IPS-NIHi7 (cell line): ENCODE measurements at regions not wholly inside any gene's neighbourhood (a gene's known extent, or its start where the extent isn't known, plus 50 kb on each side); places are given as distances from the start of the nearest gene placed in this dataset.
"Not testable (repeated sequence)": the region's sequence is repeated elsewhere in the genome, so short reads cannot be mapped to it uniquely, and the experiment has no call there.

ENCODE experiments used
- DNase-seq: peaks from one replicate; pipeline ENCODE4 v3.0.0; 2012; ENCODE audit warnings: mixed read lengths; ENCODE audit errors: extremely low spot score

DNA sequence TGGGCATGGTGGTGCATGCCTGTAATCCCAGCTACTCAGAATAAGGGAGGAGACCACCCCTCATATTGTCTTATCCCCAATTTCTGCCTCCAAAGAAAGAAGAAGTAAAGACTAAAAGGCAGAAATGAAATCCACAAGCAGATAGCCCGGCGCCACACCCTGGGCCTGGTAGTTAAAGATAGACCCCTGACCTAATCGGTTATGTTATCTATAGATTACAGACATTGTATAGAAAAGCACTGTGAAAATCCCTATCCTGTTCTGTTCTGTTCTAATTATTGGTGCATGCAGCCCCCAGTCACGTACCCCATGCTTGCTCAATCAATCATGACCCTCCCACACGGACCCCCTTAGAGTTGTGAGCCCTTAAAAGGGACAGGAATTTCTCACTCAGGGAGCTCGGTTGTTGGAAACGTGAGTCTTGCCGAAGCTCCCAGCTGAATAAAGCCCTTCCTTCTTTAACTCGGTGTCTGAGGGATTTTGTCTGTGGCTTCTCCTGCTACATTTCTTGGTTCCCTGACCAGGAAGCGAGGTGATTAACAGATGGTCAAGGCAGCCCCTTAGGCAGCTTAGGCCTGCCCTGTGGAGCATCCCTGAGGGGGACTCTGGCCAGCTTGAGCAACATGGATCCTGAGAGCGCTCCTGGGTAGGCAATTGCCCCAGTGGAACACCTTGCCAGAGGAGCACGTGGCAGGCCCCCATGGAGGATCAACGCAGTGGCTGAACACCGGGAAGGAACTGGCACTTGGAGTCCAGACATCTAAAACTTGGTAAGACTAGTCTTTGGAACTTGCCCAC, 188.7 kb upstream of the NDUFV2 start:
- DNase-seq, result not testable (repeated sequence)

DNA sequence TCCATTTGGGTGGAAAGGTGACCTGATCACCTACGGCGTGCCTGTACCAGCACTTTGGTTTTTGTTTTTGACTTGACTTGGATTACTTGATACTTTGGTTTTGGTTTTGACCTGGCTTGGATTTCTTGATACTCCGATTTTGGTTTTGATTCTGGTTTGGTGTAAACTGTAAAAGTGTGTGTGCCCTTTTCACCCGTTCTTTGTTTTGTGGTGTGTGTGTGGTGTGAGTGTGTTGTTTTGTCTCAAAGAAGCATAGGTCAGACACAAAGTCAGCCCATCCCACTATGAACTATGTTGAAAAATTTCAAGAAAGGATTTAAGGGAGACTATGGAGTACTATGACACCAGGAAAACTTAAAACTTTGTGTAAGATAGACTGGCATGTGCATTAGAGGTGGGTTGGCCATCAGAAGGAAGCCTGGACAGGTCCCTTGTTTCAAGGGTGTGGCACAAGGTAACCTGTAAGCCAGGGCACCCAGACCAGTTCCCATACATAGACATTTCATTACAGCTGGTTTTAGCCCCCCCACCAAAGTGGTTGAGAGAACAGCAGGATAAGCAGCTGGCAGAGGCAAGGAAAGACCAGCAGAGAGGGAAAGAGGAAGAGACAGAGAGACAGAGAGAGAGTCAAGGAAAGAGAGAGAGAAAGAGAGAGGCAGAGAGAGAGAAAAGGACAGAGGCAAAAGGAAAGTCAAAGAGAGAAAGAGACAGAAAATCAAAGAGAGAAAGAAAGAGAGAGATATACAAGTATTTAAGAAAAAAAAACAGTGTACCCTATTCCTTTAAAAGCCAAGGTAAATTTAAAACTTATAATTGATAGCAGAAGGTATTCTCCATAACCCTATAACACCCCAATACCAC, 187.9 kb upstream of the NDUFV2 start:
- not testable (repeated sequence) for DNase-seq

DNA sequence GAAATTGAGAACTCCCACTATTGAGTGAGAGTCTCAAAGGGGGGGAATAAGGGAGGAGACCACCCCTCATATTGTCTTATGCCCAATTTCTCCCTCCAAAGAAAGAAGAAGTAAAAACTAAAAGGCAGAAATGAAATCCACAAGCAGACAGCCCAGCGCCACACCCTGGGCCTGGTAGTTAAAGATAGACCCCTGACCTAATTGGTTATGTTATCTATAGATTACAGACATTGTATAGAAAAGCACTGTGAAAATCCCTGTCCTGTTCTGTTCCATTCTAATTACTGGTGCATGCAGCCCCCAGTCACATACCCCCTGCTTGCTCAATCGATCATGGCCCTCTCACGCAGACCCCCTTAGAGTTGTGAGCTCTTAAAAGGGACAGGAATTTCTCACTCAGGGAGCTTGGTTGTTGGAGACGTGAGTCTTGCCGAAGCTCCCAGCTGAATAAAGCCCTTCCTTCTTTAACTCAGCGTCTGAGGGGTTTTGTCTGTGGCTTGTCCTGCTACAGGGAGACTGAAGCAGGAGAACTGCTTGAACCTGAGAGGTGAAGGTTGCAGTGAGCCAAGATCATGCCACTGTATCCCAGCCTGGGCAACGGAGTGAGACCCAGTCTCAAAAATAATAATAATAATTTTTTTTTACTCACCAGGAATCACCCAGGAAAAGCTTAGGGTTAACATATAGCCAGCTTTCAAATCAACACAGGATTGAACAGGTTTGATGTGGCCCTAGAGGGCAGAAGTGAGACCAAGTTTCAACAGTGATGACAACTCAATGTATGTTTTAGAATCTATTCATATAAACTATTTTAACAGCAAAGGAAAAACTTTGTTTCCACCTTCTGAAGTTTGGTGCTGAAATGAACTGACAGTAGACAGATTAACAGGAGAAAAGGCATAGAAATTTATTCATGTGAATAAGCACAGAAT, 181.4 kb upstream of the NDUFV2 start:
- DNase-seq, result not testable (repeated sequence)

DNA sequence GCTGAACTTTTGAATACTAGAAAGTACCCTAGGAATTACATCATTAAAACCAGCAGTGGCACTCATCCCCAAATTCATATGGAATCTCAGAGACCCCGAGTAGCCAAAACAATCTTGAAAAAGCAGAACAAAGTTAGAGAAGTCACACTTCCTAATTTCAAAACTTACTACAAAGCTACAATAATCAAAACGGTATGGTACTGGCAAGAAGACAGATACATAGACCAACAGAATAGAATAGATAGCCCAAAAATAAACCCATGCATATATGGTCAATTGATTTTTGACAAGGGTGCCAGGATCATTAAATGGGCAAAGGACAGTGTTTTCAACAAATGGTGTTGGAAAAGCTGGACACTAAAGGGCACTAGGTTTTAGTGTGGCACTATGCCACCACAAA, 176.0 kb upstream of the NDUFV2 start:
- DNase-seq, result no peak

DNA sequence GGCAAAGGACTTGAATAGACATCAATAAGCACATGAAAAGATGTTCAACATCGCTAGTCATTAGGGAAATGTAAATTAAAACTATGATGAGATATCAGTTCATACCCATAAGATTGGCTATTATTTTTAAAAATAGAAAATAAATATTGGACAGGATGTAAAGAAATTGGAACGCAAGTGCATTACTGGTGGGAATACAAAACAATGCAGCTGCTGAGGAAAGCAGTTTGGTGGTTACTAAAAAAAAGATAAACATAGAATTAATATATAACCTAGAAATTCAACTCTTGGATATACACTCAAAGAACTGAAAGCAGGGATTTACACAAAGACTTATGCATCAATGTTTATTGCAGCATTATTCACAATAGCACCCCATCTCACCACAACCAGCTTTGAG, 174.5 kb upstream of the NDUFV2 start:
- no peak for DNase-seq

DNA sequence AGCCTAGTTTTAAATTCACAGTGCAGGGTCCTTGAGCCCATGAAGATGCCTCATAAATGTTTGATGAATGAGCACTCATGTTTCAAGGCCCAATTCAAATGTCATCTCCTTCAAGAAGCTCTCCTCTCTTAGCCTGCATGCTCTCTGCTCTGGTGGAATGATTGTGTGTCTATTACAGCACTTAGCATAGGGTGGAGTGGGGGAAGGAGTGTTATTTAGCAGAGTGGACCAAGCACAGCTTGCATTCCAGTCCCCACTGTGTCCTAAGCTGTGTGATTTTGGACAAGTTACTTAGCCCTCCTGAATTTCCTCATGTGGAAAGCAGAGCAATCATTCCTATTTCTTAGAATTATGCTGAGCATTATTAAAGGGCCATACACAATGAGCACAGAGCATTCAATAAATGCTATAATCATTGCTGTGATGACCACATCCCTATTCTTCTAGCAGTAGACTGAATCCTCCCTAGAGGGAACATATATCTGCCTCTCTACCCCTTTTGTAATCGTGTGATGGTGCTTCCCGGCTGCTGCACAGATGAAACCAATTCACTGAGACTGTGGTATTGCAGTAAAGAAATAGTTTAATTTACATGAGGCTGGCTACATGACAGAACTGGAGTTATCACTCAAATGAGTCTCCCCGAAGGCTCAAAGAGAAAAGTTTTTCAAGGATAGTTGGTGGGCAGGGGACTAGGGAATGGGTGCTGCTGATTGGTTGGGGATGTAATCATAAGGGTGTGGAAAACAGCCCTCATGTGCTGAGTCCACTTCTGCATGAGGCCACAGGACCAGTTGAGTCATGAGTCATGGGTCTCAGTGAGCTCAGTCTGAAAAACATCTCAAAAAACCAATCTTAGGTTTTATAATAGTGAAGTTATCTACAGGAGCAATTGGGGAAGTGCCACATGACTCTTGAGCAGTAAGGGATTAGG, 173.4 kb upstream of the NDUFV2 start:
- DNase-seq, result no peak

DNA sequence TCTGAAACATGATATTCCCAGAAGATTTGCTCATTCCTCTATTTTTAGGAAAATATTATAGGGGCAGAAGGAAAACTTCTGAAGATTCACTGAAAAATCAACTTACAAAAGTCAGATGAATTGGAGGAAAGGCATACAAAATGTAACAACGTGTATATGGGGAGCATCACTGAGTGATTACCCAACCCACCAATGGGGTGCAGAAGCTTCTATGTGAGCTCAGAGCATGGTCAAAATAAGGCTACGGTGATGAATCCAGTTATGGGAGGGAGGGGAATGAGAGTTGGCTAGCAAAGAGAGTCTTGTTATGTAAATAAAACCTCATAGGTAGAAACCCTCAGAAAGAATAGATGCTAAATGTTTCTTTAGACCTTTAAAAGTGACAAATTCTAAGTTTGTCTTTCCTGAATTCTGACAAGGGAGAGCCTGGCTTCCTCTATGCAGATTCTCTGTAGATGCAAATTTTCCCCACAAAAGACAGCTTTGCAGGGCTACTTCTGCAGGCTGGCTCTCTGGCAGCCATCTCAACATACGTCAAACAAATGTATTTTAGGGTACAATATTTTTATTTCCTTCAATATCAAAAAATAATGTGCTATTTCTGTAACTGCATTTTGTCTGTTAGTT, 171.4 kb upstream of the NDUFV2 start:
- no peak for DNase-seq

DNA sequence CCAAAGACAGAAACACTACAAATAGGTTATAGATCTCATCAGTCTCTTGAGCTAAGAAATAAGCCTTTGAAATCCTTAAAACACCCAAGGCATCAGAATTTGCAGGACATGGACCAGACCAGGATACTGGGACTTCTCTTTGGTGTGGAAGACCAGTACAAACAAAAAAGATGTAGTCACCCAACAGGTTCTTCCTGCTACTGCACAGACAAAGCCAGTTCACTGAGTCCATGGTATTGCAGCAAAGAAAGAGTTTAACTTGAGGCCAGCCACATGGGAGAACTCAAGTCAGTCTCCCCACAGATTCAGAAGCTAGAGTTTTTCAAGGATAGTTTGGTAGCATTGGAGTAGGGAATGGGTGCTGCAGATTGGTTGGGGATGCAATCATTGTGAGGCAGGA, 169.6 kb upstream of the NDUFV2 start:
- no peak for DNase-seq

DNA sequence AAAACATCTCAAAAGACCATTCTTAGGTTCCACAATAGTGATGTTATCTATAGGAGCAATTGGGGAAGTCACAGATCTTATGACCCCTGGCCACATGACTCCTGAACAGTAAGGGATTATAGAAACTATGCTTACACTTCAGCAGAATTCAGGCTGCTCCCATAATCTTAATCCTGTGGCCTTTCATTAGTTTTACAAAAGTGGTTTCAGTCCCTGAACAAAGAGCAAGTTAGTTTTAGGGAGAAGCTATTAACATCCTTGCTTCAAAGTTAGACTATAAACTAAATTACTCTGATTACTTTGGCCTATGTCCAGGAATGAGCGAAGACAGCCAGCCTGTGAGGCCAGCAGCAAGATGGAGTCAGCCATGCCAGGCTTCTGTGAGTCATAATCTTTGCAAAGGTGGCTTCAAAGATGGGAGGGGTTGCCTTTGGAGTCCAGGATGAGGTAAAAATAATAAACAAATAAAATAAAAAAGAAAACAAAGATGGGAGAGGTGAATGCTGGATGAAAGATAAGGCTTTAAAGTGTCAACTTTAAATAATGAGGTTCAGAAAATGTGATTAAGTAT, 168.7 kb upstream of the NDUFV2 start:
- DNase-seq, result no peak

DNA sequence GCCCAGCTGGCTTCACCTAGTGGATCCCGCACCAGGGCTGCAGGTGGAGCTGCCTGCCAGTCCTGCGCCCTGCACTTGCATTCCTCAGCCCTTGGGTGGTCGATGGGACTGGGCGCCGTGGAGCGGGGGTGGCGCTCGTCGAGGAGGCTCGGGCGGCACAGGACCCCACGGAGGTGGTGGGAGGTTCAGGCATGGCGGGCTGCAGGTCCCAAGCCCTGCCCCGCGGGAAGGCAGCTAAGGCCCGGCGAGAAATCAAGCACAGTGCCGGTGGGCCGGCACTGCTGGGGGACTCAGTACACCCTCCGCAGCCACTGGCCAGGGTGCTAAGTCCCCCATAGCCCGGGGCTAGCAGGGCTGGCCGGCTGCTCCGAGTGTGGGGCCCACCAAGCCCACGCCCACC, 167.2 kb upstream of the NDUFV2 start:
- DNase-seq, result not testable (repeated sequence)

DNA sequence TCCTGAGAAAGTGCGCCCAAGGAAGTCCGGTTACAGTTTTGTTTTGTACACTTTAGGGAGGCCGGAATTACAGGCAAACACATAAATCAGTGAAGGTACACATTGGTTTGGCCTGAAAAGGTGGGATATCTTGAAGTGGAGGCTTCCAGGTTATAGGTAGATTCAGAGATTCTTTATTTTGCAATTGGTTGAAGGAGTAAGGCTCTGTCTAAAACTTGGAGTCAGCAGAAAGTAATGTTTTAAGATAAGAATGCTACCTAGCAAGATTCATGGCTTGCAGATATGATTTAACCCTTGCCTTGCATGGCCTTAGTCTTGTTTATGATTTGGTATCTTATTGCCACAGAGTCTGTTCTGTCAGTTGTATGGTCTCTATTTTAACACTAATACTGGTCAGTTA, 165.9 kb upstream of the NDUFV2 start:
- DNase-seq, result no peak

DNA sequence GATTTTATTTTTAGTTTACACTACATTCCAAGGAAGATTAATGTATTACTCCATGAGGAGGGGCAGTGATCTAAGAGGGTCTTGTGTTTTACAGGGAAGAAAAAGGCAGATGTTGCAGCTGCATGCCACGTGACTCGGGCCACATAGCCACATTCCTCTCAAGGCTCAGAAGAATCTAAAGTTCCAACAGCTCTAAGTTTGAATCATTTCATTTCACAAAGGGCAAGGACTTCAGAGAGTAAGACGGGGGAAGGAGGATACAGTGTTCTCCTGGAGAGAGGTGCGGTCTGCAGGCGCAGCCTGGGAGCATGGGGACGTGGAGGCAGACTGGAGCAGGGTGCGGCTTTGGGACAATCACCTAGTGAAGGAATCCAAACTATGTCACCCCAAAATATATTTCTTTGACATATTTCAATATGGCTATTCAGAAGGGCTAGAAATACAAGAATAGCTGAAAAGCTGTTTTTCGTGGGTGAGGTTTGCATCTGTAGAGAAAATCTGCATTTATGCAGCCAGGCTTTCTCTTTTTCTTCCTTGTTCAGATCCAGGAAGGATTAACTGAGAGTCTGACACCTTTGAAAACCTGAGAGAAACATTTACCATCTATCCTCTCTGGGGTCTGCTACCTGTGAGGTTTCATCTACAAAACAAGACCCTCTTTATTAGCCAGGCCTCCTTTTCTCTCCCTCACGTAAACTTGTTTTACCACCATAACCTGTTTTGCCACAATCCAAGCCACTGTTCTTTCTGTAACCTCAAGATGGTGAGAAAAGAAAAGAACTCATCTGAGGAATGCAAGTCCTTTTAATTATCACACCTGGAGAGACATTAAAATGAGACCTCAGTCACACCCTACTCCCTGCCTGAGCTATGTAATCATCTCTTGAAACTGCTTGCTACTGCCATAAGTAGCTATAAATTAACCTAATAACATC, 165.1 kb upstream of the NDUFV2 start:
- DNase-seq, result no peak

DNA sequence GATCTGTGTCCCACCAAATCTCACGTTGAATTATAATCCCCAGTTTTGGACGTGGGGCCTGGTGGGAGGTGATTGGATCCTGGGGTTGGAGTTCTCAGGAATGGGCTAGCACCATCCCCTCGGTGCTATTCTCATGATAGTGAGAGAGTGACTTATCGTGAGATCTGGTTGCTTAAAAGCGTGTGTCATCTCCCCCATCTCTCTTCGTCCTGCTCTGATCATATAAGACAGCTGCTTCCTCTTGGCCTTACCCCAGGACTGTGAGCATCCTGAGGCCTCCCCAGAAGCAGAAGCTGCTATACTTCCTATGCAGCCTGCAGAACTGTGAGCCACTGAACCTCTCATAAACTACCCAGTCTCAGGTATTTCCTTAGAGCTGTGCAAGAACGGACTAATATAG, 163.7 kb upstream of the NDUFV2 start:
- no peak for DNase-seq

DNA sequence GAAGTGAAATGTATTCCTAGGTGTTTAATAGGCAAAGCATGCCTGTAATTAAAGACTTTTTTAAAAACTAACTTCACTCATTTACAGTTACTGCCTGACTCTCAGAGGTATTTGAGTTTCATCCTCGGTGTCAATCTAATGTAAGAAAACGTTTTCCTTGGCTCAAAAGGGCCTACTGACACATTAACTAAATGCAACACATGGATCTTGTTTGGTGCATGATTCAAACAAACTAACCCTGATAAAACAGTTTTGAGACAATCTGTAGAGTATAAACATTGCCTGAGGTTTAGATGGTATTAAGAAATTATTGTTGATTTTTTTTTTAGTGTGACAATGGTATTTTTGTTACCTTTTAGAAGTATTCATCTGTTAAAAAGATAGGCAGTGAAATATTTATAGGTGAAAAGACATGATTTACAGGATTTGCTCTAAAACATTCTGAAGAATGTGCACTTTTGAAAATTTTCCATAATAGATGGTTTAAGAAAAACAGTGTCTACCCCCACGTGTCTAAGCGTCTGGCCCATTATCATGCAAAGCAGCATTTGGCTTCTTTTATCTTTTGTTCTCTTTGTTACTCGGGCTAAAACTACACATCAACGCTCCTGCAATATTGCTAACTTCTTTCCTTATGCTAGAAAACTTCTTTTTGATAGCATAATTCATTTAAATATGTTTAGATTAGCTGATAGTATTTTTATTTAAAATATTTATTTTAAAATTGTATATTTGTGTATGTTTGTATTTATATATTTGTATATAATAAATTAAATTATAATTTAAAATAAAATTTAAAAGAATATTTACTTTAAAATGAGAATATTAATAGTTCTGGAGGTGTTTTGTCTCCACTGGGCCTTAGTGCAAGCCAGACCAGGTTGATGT, 160.2 kb upstream of the NDUFV2 start:
- no peak for DNase-seq

DNA sequence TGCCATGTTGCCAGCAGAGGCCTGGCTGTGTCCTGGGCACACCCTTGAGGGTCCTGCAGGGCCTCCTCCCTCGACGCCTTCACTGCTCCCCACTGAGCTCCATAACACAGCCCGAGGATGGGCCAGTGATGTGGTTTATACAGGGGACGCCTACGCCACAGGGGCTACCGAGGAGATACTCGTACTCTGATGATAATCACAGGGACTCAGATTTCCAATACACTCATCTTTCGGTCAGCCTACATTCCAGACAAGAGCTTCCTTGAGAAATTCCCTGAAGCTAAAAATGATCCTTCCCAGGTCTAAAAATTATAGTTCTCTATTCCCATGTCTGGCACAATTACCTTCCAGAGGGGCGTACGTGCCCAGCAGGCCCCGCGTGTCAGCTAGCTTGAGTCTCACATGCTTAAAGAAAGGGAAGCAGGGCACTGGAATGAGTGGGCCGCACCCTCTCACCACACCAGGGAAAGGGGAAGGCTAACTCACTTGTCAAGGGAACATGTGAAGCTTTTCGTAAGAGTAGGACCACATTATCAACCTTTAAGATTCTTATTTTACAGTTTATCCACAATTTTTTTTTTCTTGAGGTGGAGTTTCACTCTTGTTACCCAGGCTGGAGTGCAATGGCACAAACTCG, 159.5 kb upstream of the NDUFV2 start:
- DNase-seq, result no peak

DNA sequence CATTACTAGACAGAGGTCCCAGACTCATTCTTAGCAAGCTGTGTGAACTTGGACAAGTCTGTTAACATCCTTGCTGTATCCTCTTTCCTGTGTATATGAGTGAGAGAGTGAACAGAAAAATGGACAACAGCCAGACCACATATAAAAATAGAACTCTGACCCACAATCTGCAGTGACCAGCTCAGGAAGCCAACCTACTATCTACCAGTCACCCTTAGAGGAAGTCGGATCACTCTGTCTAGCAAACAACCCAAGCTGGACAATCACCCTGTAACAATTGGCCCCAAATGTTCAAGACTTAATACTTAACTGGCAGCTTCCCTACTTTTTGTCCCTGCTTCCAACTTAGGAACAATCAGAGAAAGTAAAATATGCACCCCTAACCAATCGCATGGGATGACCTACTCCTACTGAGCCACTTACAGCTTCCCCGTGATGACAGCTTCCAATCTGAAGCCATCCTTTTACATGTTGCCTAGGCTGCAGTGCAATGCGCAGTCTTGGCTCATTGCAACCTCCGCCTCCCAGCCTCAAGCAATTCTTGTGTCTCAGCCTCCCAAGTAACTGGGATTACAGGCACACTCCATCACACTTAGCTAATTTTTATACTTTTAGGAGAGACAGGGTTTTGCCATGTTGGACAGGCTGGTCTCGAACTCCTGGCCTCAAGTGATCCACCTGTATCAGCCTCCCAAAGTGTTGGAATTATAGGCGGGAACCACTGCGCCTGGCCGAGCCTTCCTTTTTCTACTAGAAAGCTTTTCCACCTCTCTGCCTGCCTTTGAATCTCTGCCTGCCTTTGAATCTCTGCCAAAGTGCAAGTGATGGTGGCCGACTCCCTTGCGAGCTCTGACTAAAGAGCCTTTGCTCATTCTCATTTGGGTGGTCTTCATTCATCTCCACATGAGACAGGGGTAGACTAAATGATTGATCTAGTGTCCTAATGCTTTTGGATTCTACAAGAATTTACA, 158.3 kb upstream of the NDUFV2 start:
- no peak for DNase-seq
